PC-9 (cell line): ENCODE measurements at regions not wholly inside any gene's neighbourhood (a gene's known extent, or its start where the extent isn't known, plus 50 kb on each side); places are given as distances from the start of the nearest gene placed in this dataset.

Experiments used
- EZH2 ChIP-seq: fragments of 200-600 bp; sonication (generic); IDR thresholded peaks from 2 replicates; pipeline ENCODE4 v1.8.0; 2017; ENCODE audit warnings: antibody characterized with exemption, low read depth
- TF ChIP-seq, protein P1 (sequence below): fragments of 200-600 bp; sonication (generic); conservative IDR thresholded peaks from 2 replicates; pipeline ENCODE4 v1.6.1; 2017; ENCODE audit warnings: mixed run types, antibody characterized with exemption, mild to moderate bottlenecking, moderate library complexity

DNA sequence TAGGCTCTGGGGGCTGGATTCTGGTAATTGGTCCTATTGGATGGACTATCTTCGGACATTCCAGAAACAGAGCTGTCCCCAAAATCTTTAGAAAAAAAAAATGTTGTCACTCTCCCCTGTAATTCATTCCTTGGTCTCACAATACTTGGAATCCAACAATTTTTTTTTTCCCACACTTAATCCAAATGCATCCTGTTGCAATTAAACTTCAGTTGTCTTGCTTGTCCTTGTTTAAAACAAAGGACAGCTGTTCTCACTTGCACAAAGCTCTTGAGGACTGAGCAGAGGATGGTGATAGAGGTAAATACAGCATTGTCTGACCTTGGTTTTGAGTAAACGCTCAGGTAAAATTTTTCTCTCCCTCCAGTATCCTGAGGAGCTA is 75.3 kb downstream of the SC5D start:
- TF ChIP-seq EZH2 = no peak
- TF ChIP-seq, protein P1, sequence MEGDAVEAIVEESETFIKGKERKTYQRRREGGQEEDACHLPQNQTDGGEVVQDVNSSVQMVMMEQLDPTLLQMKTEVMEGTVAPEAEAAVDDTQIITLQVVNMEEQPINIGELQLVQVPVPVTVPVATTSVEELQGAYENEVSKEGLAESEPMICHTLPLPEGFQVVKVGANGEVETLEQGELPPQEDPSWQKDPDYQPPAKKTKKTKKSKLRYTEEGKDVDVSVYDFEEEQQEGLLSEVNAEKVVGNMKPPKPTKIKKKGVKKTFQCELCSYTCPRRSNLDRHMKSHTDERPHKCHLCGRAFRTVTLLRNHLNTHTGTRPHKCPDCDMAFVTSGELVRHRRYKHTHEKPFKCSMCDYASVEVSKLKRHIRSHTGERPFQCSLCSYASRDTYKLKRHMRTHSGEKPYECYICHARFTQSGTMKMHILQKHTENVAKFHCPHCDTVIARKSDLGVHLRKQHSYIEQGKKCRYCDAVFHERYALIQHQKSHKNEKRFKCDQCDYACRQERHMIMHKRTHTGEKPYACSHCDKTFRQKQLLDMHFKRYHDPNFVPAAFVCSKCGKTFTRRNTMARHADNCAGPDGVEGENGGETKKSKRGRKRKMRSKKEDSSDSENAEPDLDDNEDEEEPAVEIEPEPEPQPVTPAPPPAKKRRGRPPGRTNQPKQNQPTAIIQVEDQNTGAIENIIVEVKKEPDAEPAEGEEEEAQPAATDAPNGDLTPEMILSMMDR = no peak
